ENCODE measurements at regions not wholly inside any gene's neighbourhood (a gene's known extent, or its start where the extent isn't known, plus 50 kb on each side); places are given as distances from the start of the nearest gene placed in this dataset.
A peak's percentile ranks its signal among the peaks of the same experiment; 100 is the strongest.
"Not testable (repeated sequence)": the region's sequence is repeated elsewhere in the genome, so short reads cannot be mapped to it uniquely, and the experiment has no call there.

DNA sequence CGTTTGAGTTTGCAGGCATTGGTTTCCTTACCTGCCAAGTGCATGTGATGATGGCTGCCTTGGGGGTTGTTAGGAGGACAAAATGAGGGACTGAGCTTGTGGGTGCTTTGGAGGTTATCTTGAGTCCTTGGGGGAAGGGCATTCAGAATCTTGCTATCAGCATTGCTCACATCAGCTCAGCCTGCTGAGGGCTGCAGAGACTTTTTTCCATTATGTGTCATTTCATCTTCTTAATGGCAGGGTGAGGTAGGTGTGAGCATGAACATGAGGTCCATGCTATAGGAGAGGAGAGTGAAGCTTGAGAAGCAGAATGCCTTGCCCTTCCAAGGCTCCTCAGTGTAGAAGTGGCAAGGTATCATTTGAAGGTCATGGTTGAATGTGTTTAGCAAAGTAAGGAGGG lies 112.3 kb downstream of the MIAT start:
- DNase-seq = no peak

DNA sequence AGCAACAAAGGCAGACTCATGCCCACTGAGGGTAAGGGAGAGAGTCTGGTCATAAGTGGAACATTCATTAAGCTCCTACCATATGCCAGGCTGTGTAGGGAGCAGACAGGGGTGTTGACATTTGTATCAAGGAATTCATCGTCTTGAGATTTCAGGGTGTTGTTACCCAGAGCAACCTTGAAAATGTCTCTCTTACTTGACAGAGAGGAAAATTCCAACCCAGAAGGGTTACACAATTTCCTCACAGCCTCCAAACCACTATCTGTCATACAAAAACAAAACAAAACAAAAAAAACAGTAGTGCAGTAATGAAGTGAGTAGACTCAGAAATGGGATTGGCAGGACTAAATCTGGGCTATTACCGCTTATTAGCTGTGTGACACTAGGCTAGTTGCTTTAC lies 113.2 kb downstream of the MIAT start:
- no peak for DNase-seq

- not testable (repeated sequence) for DNase-seq
Measured at GRCh38 chr22:26773054-26773453, 115.7 kb downstream of the MIAT start.

DNA sequence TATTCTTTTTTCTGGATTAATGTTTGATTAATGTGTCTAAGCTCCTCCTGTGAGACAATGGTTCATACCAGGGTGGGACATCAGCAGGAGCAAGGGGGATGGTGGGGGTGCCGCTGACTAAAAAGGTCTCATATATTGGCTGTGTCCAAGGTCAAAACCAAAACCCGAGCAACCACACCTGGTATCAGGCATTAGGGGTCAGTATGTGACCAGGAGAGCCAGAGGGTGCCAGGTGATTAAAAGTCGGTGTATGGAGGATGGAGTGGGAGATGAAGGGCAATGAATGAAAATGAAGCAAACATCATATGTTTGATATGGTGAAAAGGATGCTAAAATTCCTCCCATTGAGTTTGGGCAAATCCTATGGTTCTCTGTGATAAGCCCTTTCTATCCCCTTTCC lies 118.0 kb downstream of the MIAT start:
- DNase-seq = no peak

DNA sequence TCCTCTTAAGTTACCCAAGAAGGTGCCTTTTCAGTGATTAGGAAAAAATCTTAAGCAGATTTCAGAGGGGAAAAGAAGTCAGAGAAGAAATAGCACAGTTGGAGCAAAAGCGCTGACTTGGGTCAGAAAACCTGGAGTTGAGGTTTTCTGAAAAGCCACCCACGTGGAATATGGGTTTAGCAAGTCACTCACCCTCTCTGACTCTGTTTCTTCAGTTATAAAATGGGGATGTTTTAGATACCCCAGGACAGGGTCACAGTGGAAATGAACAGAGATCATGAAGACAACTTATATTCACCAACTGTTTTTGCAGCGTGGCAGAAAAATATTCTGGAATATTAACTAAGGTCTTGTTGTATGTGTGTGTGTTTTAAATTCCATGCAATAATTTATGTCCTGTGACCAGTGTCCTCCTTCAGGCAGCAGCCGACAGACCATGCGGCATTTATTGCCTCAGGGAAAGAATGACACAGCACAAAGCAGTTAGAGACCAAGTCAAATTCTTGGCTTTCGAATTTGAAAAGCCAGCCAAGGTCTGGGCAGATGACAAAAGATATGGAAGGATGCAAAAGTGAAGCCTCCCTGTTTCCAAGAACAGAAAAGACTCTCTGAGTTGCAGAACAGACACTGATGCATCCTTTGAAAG lies 119.9 kb downstream of the MIAT start:
- no peak for DNase-seq

GRCh38 chr22:26778372-26778771 lies 121.0 kb downstream of the MIAT start:
- DNase-seq = no peak

GRCh38 chr22:26779108-26779507 lies 121.7 kb downstream of the MIAT start:
- DNase-seq = no peak

GRCh38 chr22:26779929-26780328 lies 122.5 kb downstream of the MIAT start:
- no peak for DNase-seq

DNA sequence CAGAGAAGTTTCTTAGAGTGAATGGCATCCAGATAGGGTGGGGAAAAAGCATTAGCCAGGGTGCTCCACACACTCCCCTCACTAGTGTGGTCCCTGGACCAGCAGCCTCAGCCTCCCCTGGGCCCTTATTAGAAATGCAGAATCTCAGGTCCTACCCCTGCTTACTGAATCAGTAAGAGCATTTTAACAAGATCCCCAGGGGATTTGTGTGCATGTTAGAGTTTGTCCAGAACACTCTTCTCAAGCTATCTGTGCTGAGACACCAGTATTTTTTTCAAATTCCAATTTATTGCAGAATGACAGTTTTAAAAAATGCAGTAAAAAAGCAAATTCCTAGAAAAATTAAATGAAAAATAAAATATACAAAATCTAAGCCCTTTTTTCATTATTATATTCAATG lies 123.1 kb downstream of the MIAT start:
- DNase-seq = no peak

GRCh38 chr22:26781062-26781461 lies 123.7 kb downstream of the MIAT start:
- no peak for DNase-seq

GRCh38 chr22:26781596-26781995 lies 124.2 kb downstream of the MIAT start:
- DNase-seq = no peak

- DNase-seq = no peak
Measured at GRCh38 chr22:26783885-26784284, 126.5 kb downstream of the MIAT start.

- no peak for DNase-seq
Measured at GRCh38 chr22:26784772-26785171, 127.4 kb downstream of the MIAT start.

- no peak for DNase-seq
Measured at GRCh38 chr22:26785932-26786331, 128.5 kb downstream of the MIAT start.

DNA sequence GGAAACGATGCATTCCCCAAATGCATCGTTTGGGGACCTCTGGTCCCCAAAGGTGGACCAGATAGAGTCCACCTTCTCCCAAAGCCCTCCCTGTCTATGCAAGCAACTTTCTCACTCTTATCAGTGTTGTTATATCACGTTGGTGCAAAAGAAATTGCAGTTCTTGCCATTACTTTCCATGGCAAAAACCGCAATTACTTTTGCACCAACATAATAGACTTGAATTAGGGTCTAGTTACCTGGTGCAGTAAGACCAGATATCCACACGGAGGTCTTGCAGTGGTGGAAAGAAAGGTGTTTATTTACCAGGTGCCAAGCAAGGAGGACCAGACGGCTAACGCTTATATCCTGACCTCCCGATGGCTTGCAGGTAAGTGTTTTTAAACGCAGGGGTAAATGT lies 129.0 kb downstream of the MIAT start:
- DNase-seq = no peak

DNA sequence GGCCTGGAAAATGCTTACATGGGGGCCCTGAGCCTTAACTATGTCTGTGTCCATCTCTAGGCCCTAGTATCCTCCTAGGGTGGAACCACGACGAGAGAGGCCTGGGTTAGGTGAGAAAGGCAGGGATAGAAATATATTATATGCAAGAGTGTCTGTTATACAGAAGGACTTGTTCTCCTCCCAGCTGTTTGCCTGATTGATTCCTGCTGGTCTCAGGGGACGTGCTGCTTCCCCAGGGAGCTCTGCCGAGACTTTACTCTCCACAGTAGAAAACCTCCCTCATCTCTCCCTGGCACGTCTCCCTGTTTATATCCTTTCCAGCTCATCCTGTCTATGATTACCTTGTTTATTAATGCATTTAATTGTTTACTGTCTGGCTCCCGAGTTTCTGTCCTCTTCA lies 132.6 kb downstream of the MIAT start:
- no peak for DNase-seq

DNA sequence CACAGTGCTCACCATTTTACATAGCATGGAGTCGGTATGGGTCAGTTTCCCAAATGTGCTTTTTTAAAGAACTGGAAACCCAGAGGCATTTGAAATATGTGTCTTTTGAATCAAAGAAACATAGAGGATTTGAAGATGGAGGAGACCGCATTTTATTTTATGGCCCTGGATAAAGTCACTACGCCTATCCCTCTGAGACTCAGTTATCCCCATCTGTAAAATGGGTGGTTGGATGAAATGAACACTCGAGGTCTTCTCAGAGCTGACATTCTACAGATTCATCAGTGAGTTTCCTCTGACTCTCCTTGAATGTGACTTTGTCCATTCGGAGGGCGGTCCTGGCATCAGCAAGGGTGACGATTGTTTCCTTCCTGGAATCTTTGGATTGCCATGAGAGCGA lies 135.1 kb downstream of the MIAT start:
- no peak for DNase-seq

GRCh38 chr22:26796785-26797184 lies 139.4 kb downstream of the MIAT start:
- no peak for DNase-seq

DNA sequence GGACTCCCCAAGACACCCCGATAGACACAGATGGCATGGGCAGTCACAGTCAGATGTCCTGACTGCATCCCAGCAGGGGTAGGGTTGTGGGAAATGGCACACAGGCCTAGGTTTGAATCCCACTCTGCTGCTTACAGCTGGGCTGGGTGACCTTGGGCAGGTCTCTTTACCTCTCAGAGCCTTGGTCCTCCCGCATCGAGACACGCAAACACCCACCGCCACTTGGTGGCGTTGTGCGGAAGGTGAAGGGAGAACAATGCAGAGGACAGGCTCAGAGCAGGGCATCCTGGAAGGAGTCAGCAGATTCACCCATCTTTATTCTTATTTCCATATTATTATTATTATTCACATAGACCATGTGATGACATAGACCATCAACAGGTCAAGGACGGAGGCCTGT lies 140.5 kb downstream of the MIAT start:
- DNase-seq = peak; percentile 9

- no peak for DNase-seq
Measured at GRCh38 chr22:26798462-26799065, 141.2 kb downstream of the MIAT start.

DNA sequence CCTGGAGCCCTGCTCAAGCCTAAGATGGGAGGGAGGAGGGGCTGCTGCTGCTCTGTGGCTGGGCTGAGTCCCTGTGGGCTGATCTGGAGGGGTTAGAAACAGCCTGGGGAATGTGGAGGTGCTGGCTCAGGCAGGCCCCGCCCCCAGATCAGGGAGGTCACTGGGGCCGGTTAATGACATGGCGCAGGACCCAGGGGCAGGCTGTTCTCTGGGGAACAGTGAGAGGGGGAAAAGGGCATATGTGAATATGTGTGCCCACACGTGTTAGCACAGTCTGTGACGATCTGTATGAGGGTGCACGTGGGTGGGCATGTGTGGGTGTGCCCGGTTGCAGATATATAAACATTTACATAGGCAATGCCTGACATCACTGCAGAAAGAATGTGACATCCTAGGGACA lies 143.5 kb downstream of the MIAT start:
- no peak for DNase-seq

- DNase-seq = no peak
Measured at GRCh38 chr22:26801449-26801848, 144.1 kb downstream of the MIAT start.

DNA sequence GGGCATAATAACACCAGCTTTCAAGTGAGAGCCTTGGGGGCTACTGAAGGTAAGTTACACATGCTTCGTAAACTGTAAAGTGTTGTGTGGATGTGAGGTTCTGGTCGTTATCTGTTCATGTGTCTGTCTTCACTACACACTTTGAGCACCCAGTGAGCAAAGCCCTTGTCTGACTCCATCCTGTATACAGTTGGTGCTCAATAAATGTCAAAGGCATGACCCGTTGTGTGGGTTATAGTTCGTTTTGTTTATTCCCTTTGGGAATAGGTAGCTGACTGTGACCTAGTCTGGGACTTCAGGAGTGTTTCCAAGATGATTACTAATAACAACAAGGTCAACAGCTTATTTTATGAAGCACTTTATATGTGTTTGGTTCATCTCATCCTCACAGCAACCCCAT lies 146.9 kb downstream of the MIAT start:
- DNase-seq = no peak

DNA sequence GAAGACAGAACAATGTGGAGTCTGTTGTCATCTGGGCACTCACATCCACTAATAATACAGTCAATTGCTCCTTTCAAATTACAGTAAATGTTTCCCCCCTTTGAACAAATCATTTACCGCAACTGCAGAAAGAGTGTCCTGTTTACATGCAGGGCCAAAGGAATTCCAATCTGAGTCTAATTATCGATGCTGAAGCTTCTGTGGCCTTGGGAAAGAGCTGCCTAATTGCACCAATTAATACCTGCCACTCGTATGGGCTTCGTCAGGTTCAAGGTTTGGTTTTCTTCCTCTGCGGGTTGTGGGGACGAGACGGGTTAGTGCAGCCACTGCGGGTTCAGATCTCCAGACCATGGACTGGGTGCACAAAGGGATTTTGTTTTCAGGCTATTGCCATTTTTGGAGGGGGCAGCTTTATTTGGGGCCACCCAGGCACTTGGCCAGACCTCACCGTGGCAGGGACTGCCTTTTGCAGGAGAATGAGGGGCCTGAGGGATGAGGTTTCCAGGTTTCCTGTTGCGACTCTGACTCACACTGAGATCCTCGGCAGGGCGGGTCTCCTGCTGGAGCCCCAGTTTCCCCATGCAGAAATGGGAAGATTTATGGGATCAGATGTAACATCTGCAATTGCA lies 147.6 kb downstream of the MIAT start:
- no peak for DNase-seq

All from activated CD4-positive, alpha-beta T cell treated with anti-CD3 and anti-CD28 coated beads for 48 hours (primary cell).